Breast epithelium (tissue), 3 donors: ENCODE measurements at regions not wholly inside any gene's neighbourhood (a gene's known extent, or its start where the extent isn't known, plus 50 kb on each side); places are given as distances from the start of the nearest gene placed in this dataset.

ENCODE experiments used
- CTCF ChIP-seq, 3 donors: fragments of 450-650 bp; IDR thresholded peaks; one replicate each; pipeline ENCODE4 v1.5.1; 2016 to 2017; ENCODE audit warnings: antibody characterized with exemption in 3 of 3, mild to moderate bottlenecking in 3 of 3, moderate library complexity in 3 of 3
- POLR2AphosphoS5 ChIP-seq, 3 donors: sonication (generic); formaldehyde crosslinking; IDR thresholded peaks; one replicate each; pipeline ENCODE4 v1.6.1; 2017; ENCODE audit warnings: antibody characterized with exemption in 3 of 3

- no peak for TF ChIP-seq CTCF (IDR thresholded peaks at IDR 0.05)
- TF ChIP-seq POLR2AphosphoS5 (IDR thresholded peaks at IDR 0.05) = no peak
Observed at GRCh38 chr1:198925567-198925966, 286.7 kb downstream of the PTPRC start.
